Mesendoderm (in vitro differentiated cells): ENCODE measurements at regions not wholly inside any gene's neighbourhood (a gene's known extent, or its start where the extent isn't known, plus 50 kb on each side); places are given as distances from the start of the nearest gene placed in this dataset.
A peak's percentile ranks its signal among the peaks of the same experiment; 100 is the strongest.

Experiments used
- DNase-seq: peaks from one replicate; pipeline ENCODE4 v3.0.0; 2013
- H2AK5ac ChIP-seq: 2 replicates; pipeline ENCODE4 v1.6.1; 2013; ENCODE audit warnings: low read length, inconsistent platforms
- H2BK120ac ChIP-seq: 2 replicates; pipeline ENCODE4 v1.6.1; 2013; ENCODE audit warnings: low read depth, mild to moderate bottlenecking, low read length, moderate library complexity, mixed read lengths
- H2BK15ac ChIP-seq: replicated peaks from 2 replicates; pipeline ENCODE4 v1.6.1; 2013; ENCODE audit warnings: low read depth, mild to moderate bottlenecking, moderate library complexity
- H2BK5ac ChIP-seq: 2 replicates; pipeline ENCODE4 v1.6.1; 2013; ENCODE audit warnings: low read length, inconsistent platforms
- H3K18ac ChIP-seq: 2 replicates; pipeline ENCODE4 v1.6.1; 2013; ENCODE audit warnings: mild to moderate bottlenecking, low read length, mixed read lengths
- H3K23ac ChIP-seq: one replicate; pipeline ENCODE4 v1.6.1; 2013; ENCODE audit warnings: low read length
- H3K27ac ChIP-seq: 2 replicates; pipeline ENCODE4 v1.5.1; 2013; ENCODE audit warnings: low read depth, mild to moderate bottlenecking, inconsistent platforms, low read length, moderate library complexity
- H3K27me3 ChIP-seq: 2 replicates; pipeline ENCODE4 v1.6.1; 2013; ENCODE audit warnings: low read length, control low read depth, mild to moderate bottlenecking, inconsistent platforms; ENCODE audit not compliant: insufficient read depth, poor library complexity
- H3K36me3 ChIP-seq: 2 replicates; pipeline ENCODE4 v1.6.1; 2013; ENCODE audit warnings: low read length, inconsistent platforms; ENCODE audit not compliant: control insufficient read depth, insufficient read depth
- H3K4ac ChIP-seq: one replicate; pipeline ENCODE4 v1.6.1; 2013; ENCODE audit warnings: low read depth, mild to moderate bottlenecking, low read length, moderate library complexity
- H3K4me1 ChIP-seq: 2 replicates; pipeline ENCODE4 v1.6.1; 2013; ENCODE audit warnings: low read depth, low read length, inconsistent platforms; ENCODE audit not compliant: control insufficient read depth
- H3K4me2 ChIP-seq: 2 replicates; pipeline ENCODE4 v1.6.1; 2013; ENCODE audit warnings: low read length
- H3K4me3 ChIP-seq: 2 replicates; pipeline ENCODE4 v1.5.1; 2013; ENCODE audit warnings: mild to moderate bottlenecking, low read length
- H3K56ac ChIP-seq: one replicate; pipeline ENCODE4 v1.6.1; 2013; ENCODE audit warnings: low read length
- H3K79me1 ChIP-seq: 2 replicates; pipeline ENCODE4 v1.6.1; 2013; ENCODE audit warnings: low read length, inconsistent platforms
- H3K79me2 ChIP-seq: 2 replicates; pipeline ENCODE4 v1.6.1; 2013; ENCODE audit warnings: mild to moderate bottlenecking, low read length; ENCODE audit not compliant: control insufficient read depth, insufficient read depth
- H3K9ac ChIP-seq: 2 replicates; pipeline ENCODE4 v1.6.1; 2013; ENCODE audit warnings: low read length, inconsistent platforms
- H4K5ac ChIP-seq: one replicate; pipeline ENCODE4 v1.6.1; 2013; ENCODE audit warnings: low read length
- H4K8ac ChIP-seq: one replicate; pipeline ENCODE4 v1.6.1; 2013; ENCODE audit warnings: low read depth, mild to moderate bottlenecking, control low read depth, low read length, moderate library complexity
- WGBS: extraction: QIAGEN DNeasy Blood & Tissue Kit; methylation state at CpG from one replicate; pipeline ENCODE4 v1.1.7; 2013; ENCODE audit warnings: low lambda C conversion rate, missing lambda C conversion rate; ENCODE audit not compliant: insufficient coverage; ENCODE audit errors: extremely low coverage; 5-methylcytosine and 5-hydroxymethylcytosine counted together

- H3K79me1 ChIP-seq: no peaks in the 10 kb centered on the region
- H2BK15ac ChIP-seq: no peak overlapping the region
- no peak overlapping the region for H4K5ac ChIP-seq
- no peak overlapping the region for H4K8ac ChIP-seq
- no peak overlapping the region for H3K4ac ChIP-seq
- no peaks in the 10 kb centered on the region for H3K27me3 ChIP-seq
- DNase-seq: no peak
- H3K9ac ChIP-seq: no peak overlapping the region
- H3K4me3 ChIP-seq: no peak overlapping the region
- no peak overlapping the region for H3K56ac ChIP-seq
- WGBS: no CpG with 5 or more reads among the region's 5 CpGs
- no peaks in the 10 kb centered on the region for H3K4me1 ChIP-seq
- no peak overlapping the region for H3K18ac ChIP-seq
- no peak overlapping the region for H2AK5ac ChIP-seq
- no peak overlapping the region for H3K23ac ChIP-seq
- no peaks in the 10 kb centered on the region for H3K79me2 ChIP-seq
- no peak overlapping the region for H3K27ac ChIP-seq
- no peak overlapping the region for H2BK120ac ChIP-seq
- no peaks in the 10 kb centered on the region for H3K36me3 ChIP-seq
- no peak overlapping the region for H3K4me2 ChIP-seq
- no peak overlapping the region for H2BK5ac ChIP-seq
Measured at GRCh38 chr2:42978175-42978886, 185.9 kb upstream of the HAAO start.

- H3K4ac ChIP-seq: no peak overlapping the region
- WGBS: no CpG with 5 or more reads among the region's 12 CpGs
- H3K36me3 ChIP-seq: no peaks in the 10 kb centered on the region
- peak overlapping the region; percentile 9 for H3K56ac ChIP-seq
- H2BK120ac ChIP-seq: no peak overlapping the region
- H3K4me1 ChIP-seq: no peaks in the 10 kb centered on the region
- no peak overlapping the region for H3K4me2 ChIP-seq
- H3K27ac ChIP-seq: no peak overlapping the region
- no peaks in the 10 kb centered on the region for H3K27me3 ChIP-seq
- no peak overlapping the region for H3K23ac ChIP-seq
- no peak overlapping the region for H3K18ac ChIP-seq
- no peaks in the 10 kb centered on the region for H3K79me1 ChIP-seq
- no peak overlapping the region for H2BK5ac ChIP-seq
- H4K8ac ChIP-seq: no peak overlapping the region
- no peak for DNase-seq
- H3K4me3 ChIP-seq: no peak overlapping the region
- H4K5ac ChIP-seq: no peak overlapping the region
- H2BK15ac ChIP-seq: no peak overlapping the region
- no peak overlapping the region for H3K9ac ChIP-seq
- H3K79me2 ChIP-seq: no peaks in the 10 kb centered on the region
- H2AK5ac ChIP-seq: no peak overlapping the region
Measured at GRCh38 chr2:42977270-42978174, 185.1 kb upstream of the HAAO start.

GRCh38 chr2:42976351-42976750 is 184.0 kb upstream of the HAAO start:
- Histone ChIP-seq H3K56ac (no peak overlapping the region), H2BK15ac (no peak overlapping the region), H3K9ac (no peak overlapping the region), H3K4me2 (no peak overlapping the region), H4K8ac (no peak overlapping the region), H3K4ac (no peak overlapping the region), H3K23ac (no peak overlapping the region), H3K79me2 (no peaks in the 10 kb centered on the region), H2AK5ac (no peak overlapping the region), H3K27ac (no peak overlapping the region), H3K18ac (no peak overlapping the region), H3K4me3 (no peak overlapping the region), H3K79me1 (no peaks in the 10 kb centered on the region), H2BK120ac (no peak overlapping the region), H4K5ac (no peak overlapping the region), H3K27me3 (no peaks in the 10 kb centered on the region), H2BK5ac (no peak overlapping the region), H3K36me3 (no peaks in the 10 kb centered on the region), H3K4me1 (no peaks in the 10 kb centered on the region)
- DNase-seq: no peak
- no CpG with 5 or more reads among the region's 5 CpGs for WGBS

- no peak overlapping the region for H3K4ac ChIP-seq
- H3K79me1 ChIP-seq: no peaks in the 10 kb centered on the region
- H3K36me3 ChIP-seq: no peaks in the 10 kb centered on the region
- no peak overlapping the region for H3K23ac ChIP-seq
- H3K4me1 ChIP-seq: no peaks in the 10 kb centered on the region
- no peak overlapping the region for H3K27ac ChIP-seq
- no peaks in the 10 kb centered on the region for H3K79me2 ChIP-seq
- peak overlapping the region; percentile 21 for H3K4me2 ChIP-seq
- H2BK120ac ChIP-seq: no peak overlapping the region
- H3K4me3 ChIP-seq: no peak overlapping the region
- DNase-seq: peak; percentile 83
- no peak overlapping the region for H2AK5ac ChIP-seq
- no peak overlapping the region for H2BK15ac ChIP-seq
- no peak overlapping the region for H4K8ac ChIP-seq
- no CpG with 5 or more reads among the region's 40 CpGs for WGBS
- H3K27me3 ChIP-seq: no peaks in the 10 kb centered on the region
- H4K5ac ChIP-seq: no peak overlapping the region
- no peak overlapping the region for H2BK5ac ChIP-seq
- H3K56ac ChIP-seq: peak overlapping the region; percentile 78
- peak overlapping the region; percentile 31 for H3K9ac ChIP-seq
- H3K18ac ChIP-seq: peak overlapping the region; percentile 29
Measured at GRCh38 chr2:42974721-42975717, 182.6 kb upstream of the HAAO start.

GRCh38 chr2:42974169-42974720 is 181.9 kb upstream of the HAAO start:
- Histone ChIP-seq H3K27me3 (no peaks in the 10 kb centered on the region), H2BK15ac (no peak overlapping the region), H3K9ac (no peak overlapping the region), H3K36me3 (no peaks in the 10 kb centered on the region), H2BK120ac (no peak overlapping the region), H3K27ac (no peak overlapping the region), H3K4me3 (no peak overlapping the region), H3K4me1 (no peaks in the 10 kb centered on the region), H3K4me2 (no peak overlapping the region), H3K18ac (no peak overlapping the region), H4K8ac (no peak overlapping the region), H3K4ac (no peak overlapping the region), H2BK5ac (no peak overlapping the region), H3K79me2 (no peaks in the 10 kb centered on the region), H3K23ac (no peak overlapping the region), H3K79me1 (no peaks in the 10 kb centered on the region), H2AK5ac (peak overlapping the region; percentile 83), H4K5ac (no peak overlapping the region), H3K56ac (peak overlapping the region; percentile 78)
- no peak for DNase-seq
- no CpG with 5 or more reads among the region's 2 CpGs for WGBS
